GM12864 (cell line): ENCODE measurements at regions not wholly inside any gene's neighbourhood (a gene's known extent, or its start where the extent isn't known, plus 50 kb on each side); places are given as distances from the start of the nearest gene placed in this dataset.

Experiments used
- DNase-seq: peaks from one replicate; pipeline ENCODE4 v3.0.0-alpha.2; 2011; ENCODE audit warnings: low read depth
- H3K4me3 ChIP-seq: 2 replicates; pipeline ENCODE4 v1.5.1; 2011; ENCODE audit warnings: mild to moderate bottlenecking, low read depth, low read length, control low read depth
- TF ChIP-seq, protein P1 (sequence below): IDR thresholded peaks from 2 replicates; pipeline ENCODE4 v1.5.1; 2011; ENCODE audit warnings: low read depth, mild to moderate bottlenecking, moderate library complexity, low read length, control low read depth, inconsistent platforms; ENCODE audit errors: missing control alignments

DNA sequence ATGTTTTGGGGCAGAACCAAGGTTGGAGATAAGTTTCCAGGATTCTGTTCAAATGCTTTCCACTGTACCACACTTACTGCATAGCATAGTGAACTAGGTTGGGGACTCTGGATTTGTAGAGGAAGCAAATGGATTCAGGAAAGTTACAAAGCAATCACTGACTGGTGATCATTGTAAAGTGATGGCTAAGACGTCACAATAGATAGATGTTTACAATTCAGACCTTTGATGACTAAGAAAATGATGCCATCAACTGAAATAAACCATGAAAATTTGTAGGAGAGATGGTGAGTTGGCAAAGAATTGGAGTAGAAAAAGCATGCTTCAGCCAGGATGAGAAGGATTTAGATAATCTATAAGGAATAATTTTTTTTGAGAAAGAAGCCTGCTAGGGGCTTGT is 178.0 kb downstream of the UBE2E3 start:
- no peak for DNase-seq
- TF ChIP-seq, protein P1, sequence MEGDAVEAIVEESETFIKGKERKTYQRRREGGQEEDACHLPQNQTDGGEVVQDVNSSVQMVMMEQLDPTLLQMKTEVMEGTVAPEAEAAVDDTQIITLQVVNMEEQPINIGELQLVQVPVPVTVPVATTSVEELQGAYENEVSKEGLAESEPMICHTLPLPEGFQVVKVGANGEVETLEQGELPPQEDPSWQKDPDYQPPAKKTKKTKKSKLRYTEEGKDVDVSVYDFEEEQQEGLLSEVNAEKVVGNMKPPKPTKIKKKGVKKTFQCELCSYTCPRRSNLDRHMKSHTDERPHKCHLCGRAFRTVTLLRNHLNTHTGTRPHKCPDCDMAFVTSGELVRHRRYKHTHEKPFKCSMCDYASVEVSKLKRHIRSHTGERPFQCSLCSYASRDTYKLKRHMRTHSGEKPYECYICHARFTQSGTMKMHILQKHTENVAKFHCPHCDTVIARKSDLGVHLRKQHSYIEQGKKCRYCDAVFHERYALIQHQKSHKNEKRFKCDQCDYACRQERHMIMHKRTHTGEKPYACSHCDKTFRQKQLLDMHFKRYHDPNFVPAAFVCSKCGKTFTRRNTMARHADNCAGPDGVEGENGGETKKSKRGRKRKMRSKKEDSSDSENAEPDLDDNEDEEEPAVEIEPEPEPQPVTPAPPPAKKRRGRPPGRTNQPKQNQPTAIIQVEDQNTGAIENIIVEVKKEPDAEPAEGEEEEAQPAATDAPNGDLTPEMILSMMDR, result no peak
- H3K4me3 ChIP-seq, result no peak overlapping the region

DNA sequence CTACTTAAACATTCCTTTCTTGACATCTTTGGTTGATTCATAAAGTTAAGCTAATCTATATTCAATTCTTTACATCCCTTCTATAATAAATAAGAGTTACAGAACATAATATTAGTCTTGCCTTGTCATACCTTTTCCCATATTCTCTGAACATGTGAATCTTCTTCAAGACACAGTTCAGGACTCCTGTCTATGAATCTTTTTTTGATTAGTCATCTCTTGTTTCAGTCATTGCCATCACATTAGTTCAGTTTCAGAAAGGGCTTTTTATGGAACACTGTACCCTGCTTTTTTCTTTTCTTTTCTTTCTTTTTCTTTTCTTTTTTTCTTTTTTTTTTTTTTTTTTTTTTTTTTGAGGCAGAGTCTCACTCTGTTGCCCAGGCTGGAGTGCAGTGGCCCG is 181.2 kb downstream of the UBE2E3 start:
- TF ChIP-seq, protein P1, result no peak
- no peak for DNase-seq
- H3K4me3 ChIP-seq, result no peak overlapping the region

DNA sequence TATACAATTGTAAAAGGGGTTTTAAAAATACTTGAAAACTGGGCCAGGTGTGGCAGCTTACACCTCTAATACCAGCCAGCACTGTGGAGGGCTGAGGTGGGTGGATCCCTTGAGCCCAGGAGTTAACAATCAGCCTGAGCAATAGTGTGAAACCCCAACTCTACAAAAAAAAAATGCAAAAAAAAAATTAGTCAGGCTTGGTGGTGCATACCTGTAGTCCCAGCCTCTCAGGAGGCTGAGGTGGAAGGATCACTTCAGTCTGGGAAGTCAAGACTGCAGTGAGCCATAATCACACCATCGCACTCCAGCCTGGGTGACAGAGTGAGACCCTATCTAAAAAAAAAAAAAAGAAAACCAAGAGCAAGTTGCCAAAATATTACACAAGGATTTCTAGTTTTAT is 182.7 kb downstream of the UBE2E3 start:
- no peak overlapping the region for H3K4me3 ChIP-seq
- DNase-seq, result no peak
- TF ChIP-seq, protein P1, result no peak

DNA sequence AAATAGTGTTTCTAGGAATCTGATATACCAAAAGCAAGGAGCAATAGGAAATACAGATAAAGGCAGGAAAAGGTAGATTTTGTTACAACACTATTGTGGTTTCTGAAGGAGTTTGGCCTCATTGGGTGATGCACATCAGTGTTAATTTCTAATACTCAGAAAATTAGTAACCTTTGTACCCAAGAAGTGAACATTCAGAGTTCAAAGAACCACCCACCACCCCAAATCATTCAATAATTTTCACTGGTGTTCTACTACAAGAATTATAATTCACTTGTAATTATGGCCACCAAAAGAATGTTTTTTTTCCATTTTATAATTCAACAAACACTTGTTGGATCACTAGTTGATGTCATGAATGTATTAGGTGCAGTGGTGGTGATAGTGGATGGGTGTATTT is 183.3 kb downstream of the UBE2E3 start:
- H3K4me3 ChIP-seq, result no peak overlapping the region
- no peak for DNase-seq
- TF ChIP-seq, protein P1, result no peak

DNA sequence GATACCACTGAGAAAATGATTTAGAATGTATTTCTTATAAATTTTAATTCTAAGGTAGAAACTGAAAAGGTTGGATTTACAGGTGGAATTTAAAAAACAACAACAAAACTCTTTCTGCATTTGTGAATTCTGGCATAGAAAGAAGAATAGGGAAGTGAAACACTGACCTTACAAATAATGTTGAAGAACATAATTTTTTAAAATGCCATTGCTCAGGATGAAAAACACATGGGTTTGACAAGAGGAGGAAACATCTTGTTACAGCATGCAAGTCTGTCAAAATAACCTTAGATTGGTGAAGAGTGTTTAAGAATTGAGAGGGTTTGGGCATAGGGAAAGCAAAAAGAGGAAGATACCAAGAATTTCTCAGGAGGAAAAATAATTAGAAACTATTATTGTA is 184.3 kb downstream of the UBE2E3 start:
- DNase-seq, result peak; percentile 54
- no peak overlapping the region for H3K4me3 ChIP-seq
- TF ChIP-seq, protein P1, result no peak

DNA sequence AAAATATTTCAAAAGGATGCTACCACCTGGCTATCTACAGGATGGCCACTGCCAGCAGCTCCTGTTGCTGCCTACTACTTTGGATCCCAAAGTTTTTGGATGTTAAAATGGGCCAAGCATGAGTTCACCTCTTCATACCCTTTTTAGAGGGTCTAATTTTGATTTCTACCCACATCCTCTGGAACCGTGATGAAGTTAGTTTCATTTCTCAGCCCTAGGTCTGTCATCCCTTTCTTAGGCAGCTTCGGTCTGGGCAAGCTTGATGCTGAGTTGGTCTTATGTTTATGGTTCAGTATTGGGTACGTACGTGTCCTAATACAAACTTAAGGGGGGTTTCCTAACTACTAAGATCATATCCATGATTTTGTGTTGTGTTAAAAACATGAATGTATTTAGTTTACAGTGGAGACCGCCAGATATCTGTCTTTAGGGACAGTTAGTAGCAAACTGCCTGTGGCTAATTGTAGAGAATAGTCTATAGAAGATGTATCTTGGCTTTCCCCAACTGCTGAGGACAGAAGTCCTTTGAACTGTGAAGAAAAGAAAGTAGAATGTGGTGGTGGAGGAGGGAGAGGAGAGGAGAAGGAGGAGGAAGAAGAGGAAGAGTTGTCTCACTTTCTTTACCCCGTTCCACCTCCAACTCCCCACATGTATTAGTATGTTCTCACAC is 184.9 kb downstream of the UBE2E3 start:
- no peak overlapping the region for H3K4me3 ChIP-seq
- DNase-seq, result peak; percentile 70
- TF ChIP-seq, protein P1, result no peak

DNA sequence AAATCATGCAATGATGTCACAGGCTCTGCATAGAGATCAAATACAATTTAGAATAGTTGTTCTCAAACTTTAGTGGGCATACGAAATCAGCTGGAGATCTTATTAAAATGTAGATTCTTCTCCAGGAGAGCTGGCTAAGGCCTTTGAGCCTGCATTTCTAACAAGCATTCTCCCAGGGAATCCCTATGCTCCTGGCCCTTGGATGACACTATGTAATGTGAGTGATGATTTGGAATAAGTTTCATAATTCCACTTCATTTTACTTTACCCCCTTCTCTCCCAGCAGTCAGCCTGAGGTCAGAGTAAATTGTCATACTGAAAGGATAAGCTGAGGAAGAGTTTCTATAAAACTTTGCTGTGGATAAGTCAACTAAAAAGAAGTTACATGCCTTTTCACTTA is 189.1 kb downstream of the UBE2E3 start:
- H3K4me3 ChIP-seq, result no peak overlapping the region
- TF ChIP-seq, protein P1, result no peak
- no peak for DNase-seq
